HEK293 (cell line): ENCODE measurements at regions not wholly inside any gene's neighbourhood (a gene's known extent, or its start where the extent isn't known, plus 50 kb on each side); places are given as distances from the start of the nearest gene placed in this dataset.

Source experiments
- CTCF ChIA-PET: fragments of 350-600 bp; formaldehyde crosslinking; extraction: SDS; loops from one replicate; lab custom pipeline; 2021; ENCODE audit warnings: antibody characterized with exemption; lab: Yijun Ruan, JAX
- POLR2A ChIA-PET: fragments of 300-600 bp; formaldehyde crosslinking; extraction: SDS; loops from one replicate; lab custom pipeline; 2020; ENCODE audit warnings: antibody characterized with exemption, inconsistent platforms; lab: Yijun Ruan, JAX
- H3K27ac ChIP-seq: fragments of 200-500 bp; sonication (Bioruptor generic); 2 replicates; pipeline ENCODE4 v1.5.1; 2014; ENCODE audit warnings: low read depth, low read length, control low read depth, inconsistent platforms; ENCODE audit errors: extremely low read depth
- H3K36me3 ChIP-seq, 2 experiments: fragments of 200-500 bp in 1 of 2; sonication (Bioruptor generic) in 1 of 2; 1 replicate in 1 of 2; 2 replicates in 1 of 2; pipeline ENCODE4 v1.5.1; 2014 to 2017; ENCODE audit warnings: inconsistent platforms in 2 of 2, low read length in 2 of 2; ENCODE audit not compliant: control insufficient read depth in 2 of 2, insufficient read depth in 1 of 2
- H3K4me1 ChIP-seq: fragments of 200-500 bp; sonication (Bioruptor generic); 2 replicates; pipeline ENCODE4 v1.5.1; 2014; ENCODE audit warnings: mild to moderate bottlenecking, low read length, inconsistent platforms; ENCODE audit not compliant: control insufficient read depth, insufficient read depth
- H3K4me3 ChIP-seq: 2 replicates; pipeline ENCODE4 v1.5.1; 2011; ENCODE audit warnings: low read depth, mild to moderate bottlenecking, control low read depth, low read length, moderate library complexity
- H3K9me3 ChIP-seq: fragments of 200-500 bp; sonication (Bioruptor generic); 2 replicates; pipeline ENCODE4 v1.5.1; 2014; ENCODE audit warnings: low read depth, low read length, inconsistent platforms; ENCODE audit not compliant: control insufficient read depth, insufficient read depth
- KLF10 ChIP-seq: fragments of 450-650 bp; IDR thresholded peaks from 2 replicates; pipeline ENCODE4 v1.5.1; 2018; ENCODE audit warnings: missing biosample characterization, mild to moderate bottlenecking, missing genetic modification characterization
- KLF8 ChIP-seq: fragments of 450-650 bp; formaldehyde crosslinking; IDR thresholded peaks from 2 replicates; pipeline ENCODE4 v1.5.1; 2016; ENCODE audit warnings: missing biosample characterization, missing genetic modification characterization
- MYNN ChIP-seq: fragments of 450-650 bp; formaldehyde crosslinking; IDR thresholded peaks from 2 replicates; pipeline ENCODE4 v1.5.1; 2016; ENCODE audit warnings: missing biosample characterization, missing genetic modification characterization, borderline replicate concordance
- MZF1 ChIP-seq: fragments of 450-650 bp; formaldehyde crosslinking; IDR thresholded peaks from 2 replicates; pipeline ENCODE4 v1.5.1; 2017; ENCODE audit warnings: missing biosample characterization, missing genetic modification characterization, borderline replicate concordance
- TCF7L2 ChIP-seq: IDR thresholded peaks from 2 replicates; pipeline ENCODE4 v1.6.1; 2011; ENCODE audit warnings: low read depth, mild to moderate bottlenecking, inconsistent platforms, low read length, moderate library complexity, borderline replicate concordance
- ZBTB10 ChIP-seq: fragments of 450-650 bp; formaldehyde crosslinking; IDR thresholded peaks from 2 replicates; pipeline ENCODE4 v1.5.1; 2016; ENCODE audit warnings: missing biosample characterization, missing genetic modification characterization
- ZBTB21 ChIP-seq: fragments of 450-650 bp; formaldehyde crosslinking; IDR thresholded peaks from 2 replicates; pipeline ENCODE4 v1.5.1; 2017; ENCODE audit warnings: missing biosample characterization, missing genetic modification characterization
- ZEB2 ChIP-seq: fragments of 450-650 bp; formaldehyde crosslinking; IDR thresholded peaks from 2 replicates; pipeline ENCODE4 v1.5.1; 2016; ENCODE audit warnings: missing biosample characterization, missing genetic modification characterization
- ZNF146 ChIP-seq: fragments of 450-650 bp; formaldehyde crosslinking; IDR thresholded peaks from 2 replicates; pipeline ENCODE4 v1.5.1; 2016; ENCODE audit warnings: missing biosample characterization, missing genetic modification characterization
- ZNF148 ChIP-seq: fragments of 450-650 bp; formaldehyde crosslinking; IDR thresholded peaks from 2 replicates; pipeline ENCODE4 v1.5.0; 2017; ENCODE audit warnings: missing biosample characterization, missing genetic modification characterization, borderline replicate concordance
- ZNF184 ChIP-seq: fragments of 450-650 bp; IDR thresholded peaks from 2 replicates; pipeline ENCODE4 v1.5.1; 2018; ENCODE audit warnings: missing biosample characterization, mild to moderate bottlenecking, missing genetic modification characterization
- ZNF19 ChIP-seq: fragments of 450-650 bp; formaldehyde crosslinking; IDR thresholded peaks from 2 replicates; pipeline ENCODE4; 2016; ENCODE audit warnings: missing biosample characterization, missing genetic modification characterization, low read depth
- ZNF214 ChIP-seq: fragments of 450-650 bp; formaldehyde crosslinking; IDR thresholded peaks from 2 replicates; pipeline ENCODE4 v1.5.1; 2017; ENCODE audit warnings: missing biosample characterization, mild to moderate bottlenecking, missing genetic modification characterization, borderline replicate concordance
- ZNF23 ChIP-seq: fragments of 450-650 bp; formaldehyde crosslinking; IDR thresholded peaks from 2 replicates; pipeline ENCODE4 v1.5.1; 2016; ENCODE audit warnings: missing biosample characterization, missing genetic modification characterization, borderline replicate concordance
- ZNF26 ChIP-seq: fragments of 450-650 bp; formaldehyde crosslinking; IDR thresholded peaks from 2 replicates; pipeline ENCODE4 v1.5.1; 2016; ENCODE audit warnings: missing biosample characterization, missing genetic modification characterization
- ZNF394 ChIP-seq: fragments of 450-650 bp; formaldehyde crosslinking; IDR thresholded peaks from 2 replicates; pipeline ENCODE4 v1.5.1; 2016; ENCODE audit warnings: missing biosample characterization, missing genetic modification characterization, mild to moderate bottlenecking, moderate library complexity, borderline replicate concordance
- ZNF510 ChIP-seq: fragments of 450-650 bp; formaldehyde crosslinking; IDR thresholded peaks from 2 replicates; pipeline ENCODE4 v1.5.1; 2018; ENCODE audit warnings: mild to moderate bottlenecking, missing genetic modification characterization, missing biosample characterization; ENCODE audit not compliant: insufficient replicate concordance
- ZNF521 ChIP-seq: fragments of 450-650 bp; formaldehyde crosslinking; IDR thresholded peaks from 2 replicates; pipeline ENCODE4 v1.5.1; 2017; ENCODE audit warnings: missing biosample characterization, mild to moderate bottlenecking, missing genetic modification characterization
- ZNF571 ChIP-seq: fragments of 450-650 bp; formaldehyde crosslinking; IDR thresholded peaks from 2 replicates; pipeline ENCODE4 v1.5.0; 2017; ENCODE audit warnings: missing biosample characterization, missing genetic modification characterization
- ZNF600 ChIP-seq: fragments of 450-650 bp; formaldehyde crosslinking; IDR thresholded peaks from 2 replicates; pipeline ENCODE4 v1.5.1; 2016; ENCODE audit warnings: missing biosample characterization, missing genetic modification characterization
- ZNF629 ChIP-seq: fragments of 450-650 bp; formaldehyde crosslinking; IDR thresholded peaks from 2 replicates; pipeline ENCODE4 v1.5.1; 2017; ENCODE audit warnings: missing biosample characterization, missing genetic modification characterization
- ZNF645 ChIP-seq: fragments of 450-650 bp; formaldehyde crosslinking; IDR thresholded peaks from 2 replicates; pipeline ENCODE4; 2016; ENCODE audit warnings: missing biosample characterization, missing genetic modification characterization
- ZNF768 ChIP-seq: fragments of 450-650 bp; formaldehyde crosslinking; IDR thresholded peaks from 2 replicates; pipeline ENCODE4 v1.5.1; 2018; ENCODE audit warnings: missing biosample characterization, mild to moderate bottlenecking, missing genetic modification characterization
- ZNF777 ChIP-seq: fragments of 450-650 bp; formaldehyde crosslinking; IDR thresholded peaks from 2 replicates; pipeline ENCODE4 v1.5.1; 2017; ENCODE audit warnings: missing biosample characterization, missing genetic modification characterization, borderline replicate concordance
- ZNF785 ChIP-seq: fragments of 450-650 bp; formaldehyde crosslinking; IDR thresholded peaks from 2 replicates; pipeline ENCODE4 v1.5.1; 2016; ENCODE audit warnings: missing biosample characterization, missing genetic modification characterization
- ZNF791 ChIP-seq: fragments of 450-650 bp; formaldehyde crosslinking; IDR thresholded peaks from 2 replicates; pipeline ENCODE4 v1.5.1; 2016; ENCODE audit warnings: missing biosample characterization, missing genetic modification characterization
- ZSCAN23 ChIP-seq: fragments of 450-650 bp; formaldehyde crosslinking; IDR thresholded peaks from 2 replicates; pipeline ENCODE4 v1.5.1; 2016; ENCODE audit warnings: missing biosample characterization, missing genetic modification characterization
- ZSCAN30 ChIP-seq: fragments of 450-650 bp; IDR thresholded peaks from 2 replicates; pipeline ENCODE4 v1.5.1; 2018; ENCODE audit warnings: missing biosample characterization, mild to moderate bottlenecking, missing genetic modification characterization, moderate library complexity

GRCh38 chr4:175953116-175953515, 112.5 kb upstream of the WDR17 start (continued):
- TF ChIP-seq ZNF600 (tag by site-specific recombination) (no peak), ZNF26 (tag by site-specific recombination) (no peak), ZNF791 (tag by site-specific recombination) (no peak)

GRCh38 chr4:175953960-175954521, 111.6 kb upstream of the WDR17 start:
- CTCF ChIA-PET, result interaction anchor here (0.6 kb wide), 2 partner anchors 310 to 1506 kb away, joined by 3 to 6 read pairs; no protein-coding TSS in a partner anchor
- POLR2A ChIA-PET, result no interaction called here
- Histone ChIP-seq H3K9me3 (no peaks in the 10 kb centered on the region), H3K27ac (no peak overlapping the region), H3K4me3 (no peak overlapping the region), H3K4me1 (no peaks in the 10 kb centered on the region), H3K36me3 (no peaks in the 10 kb centered on the region)
- TF ChIP-seq ZNF521 (tag by site-specific recombination) (no peak), MZF1 (no peak), ZBTB10 (tag by site-specific recombination) (no peak), ZNF777 (no peak), ZNF645 (tag by site-specific recombination) (no peak), ZNF184 (tag by site-specific recombination) (no peak), ZNF571 (tag by site-specific recombination) (no peak), ZEB2 (tag by site-specific recombination) (no peak), ZNF510 (tag by site-specific recombination) (no peak), ZNF768 (tag by site-specific recombination) (no peak), ZNF19 (tag by site-specific recombination) (no peak), KLF10 (tag by site-specific recombination) (no peak), ZNF146 (no peak), ZBTB21 (tag by site-specific recombination) (no peak), ZNF785 (tag by site-specific recombination) (no peak), ZSCAN30 (tag by site-specific recombination) (no peak), ZNF394 (no peak)

GRCh38 chr4:175954685-175955084, 111.0 kb upstream of the WDR17 start:
- H3K27ac ChIP-seq, result no peak overlapping the region
- no peaks in the 10 kb centered on the region for H3K4me1 ChIP-seq
- no peak overlapping the region for H3K4me3 ChIP-seq
- ChIA-PET POLR2A (no interaction called here), CTCF (no interaction called here)
- no peaks in the 10 kb centered on the region for H3K36me3 ChIP-seq
- no peaks in the 10 kb centered on the region for H3K9me3 ChIP-seq
- TF ChIP-seq ZNF23 (no peak), KLF10 (tag by site-specific recombination) (no peak), ZSCAN23 (tag by site-specific recombination) (no peak), KLF8 (tag by site-specific recombination) (no peak), ZNF521 (tag by site-specific recombination) (no peak), ZNF629 (tag by site-specific recombination) (no peak), MYNN (no peak), ZNF148 (tag by site-specific recombination) (no peak), TCF7L2 (no peak), ZNF214 (tag by site-specific recombination) (no peak)
